GM19467 (cell line): ENCODE measurements at regions not wholly inside any gene's neighbourhood (a gene's known extent, or its start where the extent isn't known, plus 50 kb on each side); places are given as distances from the start of the nearest gene placed in this dataset.
"Not testable (repeated sequence)": the region's sequence is repeated elsewhere in the genome, so short reads cannot be mapped to it uniquely, and the experiment has no call there.

Experiments used
- ATAC-seq: cut with Tn5 transposase; IDR thresholded peaks from one replicate; pipeline ENCODE4 v1.9.1; 2021; ENCODE audit warnings: mild to moderate bottlenecking, moderate library complexity; ENCODE audit not compliant: unreplicated experiment

GRCh38 chr2:156769802-156770201, 333.6 kb downstream of the GPD2 start:
- ATAC-seq = no peak

DNA sequence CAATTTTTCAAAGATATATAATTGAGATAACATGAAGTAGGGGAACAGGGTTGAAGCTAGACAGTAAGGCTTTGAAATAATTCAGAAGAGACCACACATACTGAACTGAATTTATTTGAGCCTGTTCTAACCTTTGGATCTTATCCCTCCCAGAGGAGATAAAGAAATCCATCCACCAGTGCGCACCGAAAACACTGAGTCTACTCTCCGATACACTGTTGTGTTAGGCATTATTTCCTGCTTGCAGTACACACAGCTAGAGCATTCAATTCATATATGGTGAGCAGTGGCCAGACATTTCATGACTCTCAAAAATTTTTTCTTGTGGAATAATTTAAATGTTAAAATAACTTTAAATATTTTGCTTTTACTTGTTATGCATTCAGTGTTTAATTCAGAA, 342.7 kb downstream of the GPD2 start:
- ATAC-seq = no peak

DNA sequence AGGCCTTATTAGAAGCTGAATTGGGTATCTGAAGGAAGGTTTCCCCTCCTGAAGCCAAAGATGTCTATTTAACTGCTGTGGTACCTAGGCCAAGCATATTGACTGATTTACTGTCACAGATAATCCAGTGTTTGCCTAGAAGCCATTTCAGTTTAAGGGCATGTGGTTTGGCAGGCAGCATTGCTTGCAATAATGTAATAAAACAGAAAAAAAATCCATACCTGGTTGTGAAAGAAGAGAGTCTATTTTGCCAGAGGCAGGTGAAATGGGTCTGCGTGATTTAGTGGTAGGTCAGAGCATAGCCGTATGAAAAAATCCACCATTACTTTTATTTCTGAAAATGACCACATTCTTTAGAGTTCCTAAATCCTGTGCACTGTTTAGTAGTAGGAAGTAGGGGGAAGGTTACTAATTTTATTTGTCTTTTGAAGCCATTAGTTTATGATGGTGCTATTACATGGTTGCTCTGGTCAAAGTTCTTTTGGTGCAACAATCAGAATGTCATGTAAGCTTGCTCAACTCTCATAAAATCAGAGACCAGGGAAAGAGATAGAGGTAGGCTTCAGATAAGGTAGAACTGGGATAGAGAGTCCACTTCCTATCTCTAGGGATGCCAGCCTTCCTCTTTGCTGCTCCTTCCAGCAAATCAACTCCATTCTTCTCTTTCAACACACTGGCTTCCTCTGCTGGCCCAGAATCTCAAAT, 343.4 kb downstream of the GPD2 start:
- no peak for ATAC-seq

DNA sequence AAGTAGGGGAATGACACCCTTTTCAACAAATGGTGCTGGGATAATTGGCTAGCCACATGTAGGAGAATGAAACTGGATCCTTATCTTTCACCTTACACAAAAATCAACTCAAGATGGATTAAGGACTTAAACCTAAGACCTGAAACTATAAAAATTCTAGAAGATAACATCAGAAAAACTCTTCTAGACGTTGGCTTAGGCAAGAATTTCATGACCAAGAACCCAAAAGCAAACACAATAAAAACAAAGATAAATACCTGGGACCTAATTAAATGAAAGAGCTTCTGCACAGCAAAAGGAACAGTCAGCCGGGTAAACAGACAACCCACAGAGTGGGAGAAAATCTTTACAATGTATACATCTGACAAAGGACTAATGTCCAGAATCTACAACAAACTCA, 345.5 kb downstream of the GPD2 start:
- ATAC-seq = not testable (repeated sequence)

DNA sequence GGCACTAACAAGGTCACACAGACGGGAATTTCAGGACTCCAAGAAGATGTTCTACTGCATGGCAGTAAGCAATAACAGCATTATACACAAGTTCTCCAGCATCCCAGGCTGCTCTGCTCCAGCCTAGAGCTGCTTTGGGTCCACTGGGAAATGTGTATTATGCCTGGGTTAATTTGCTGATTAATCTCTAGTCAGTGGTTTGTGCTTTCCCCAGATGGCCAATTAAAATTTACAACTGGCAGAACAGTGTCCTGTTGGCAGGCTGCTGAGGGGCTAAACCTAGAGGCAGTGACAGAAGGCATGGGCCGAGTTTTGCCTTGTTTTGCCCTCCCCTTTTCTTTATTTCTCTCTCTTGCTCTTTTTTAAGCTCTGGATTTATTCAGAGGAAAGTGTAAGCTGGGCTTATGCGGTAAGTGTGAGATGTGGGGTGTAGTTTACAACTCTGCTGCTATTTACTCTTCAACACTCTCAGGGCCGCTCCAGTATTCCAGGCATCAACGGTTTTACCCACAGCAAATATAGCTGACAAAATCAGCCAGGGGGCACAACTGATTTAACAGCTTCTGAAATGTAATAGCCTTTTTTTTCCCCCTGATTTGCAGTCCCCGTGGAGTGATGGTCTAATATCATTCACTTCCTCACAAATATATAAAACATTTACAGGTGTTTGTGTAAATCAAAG, 348.0 kb downstream of the GPD2 start:
- ATAC-seq = no peak

DNA sequence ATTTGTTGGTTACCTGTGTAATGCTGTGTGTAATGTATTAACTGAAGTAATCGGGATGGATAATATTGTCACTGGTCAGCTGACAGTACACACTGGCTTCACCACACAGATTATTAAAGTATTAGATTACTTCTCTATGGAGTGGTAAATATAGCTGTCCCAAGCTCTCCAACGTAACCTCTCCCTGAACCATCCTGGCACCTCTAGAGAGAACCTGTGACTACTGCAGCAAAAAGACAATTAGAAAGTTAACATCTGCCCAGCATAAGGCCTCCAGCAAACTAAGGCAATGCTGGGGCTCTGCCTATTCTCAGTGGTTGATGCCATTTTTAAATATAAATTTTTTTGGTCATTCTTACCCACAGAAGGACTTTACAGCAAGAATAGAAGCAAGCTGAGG, 351.3 kb downstream of the GPD2 start:
- no peak for ATAC-seq

DNA sequence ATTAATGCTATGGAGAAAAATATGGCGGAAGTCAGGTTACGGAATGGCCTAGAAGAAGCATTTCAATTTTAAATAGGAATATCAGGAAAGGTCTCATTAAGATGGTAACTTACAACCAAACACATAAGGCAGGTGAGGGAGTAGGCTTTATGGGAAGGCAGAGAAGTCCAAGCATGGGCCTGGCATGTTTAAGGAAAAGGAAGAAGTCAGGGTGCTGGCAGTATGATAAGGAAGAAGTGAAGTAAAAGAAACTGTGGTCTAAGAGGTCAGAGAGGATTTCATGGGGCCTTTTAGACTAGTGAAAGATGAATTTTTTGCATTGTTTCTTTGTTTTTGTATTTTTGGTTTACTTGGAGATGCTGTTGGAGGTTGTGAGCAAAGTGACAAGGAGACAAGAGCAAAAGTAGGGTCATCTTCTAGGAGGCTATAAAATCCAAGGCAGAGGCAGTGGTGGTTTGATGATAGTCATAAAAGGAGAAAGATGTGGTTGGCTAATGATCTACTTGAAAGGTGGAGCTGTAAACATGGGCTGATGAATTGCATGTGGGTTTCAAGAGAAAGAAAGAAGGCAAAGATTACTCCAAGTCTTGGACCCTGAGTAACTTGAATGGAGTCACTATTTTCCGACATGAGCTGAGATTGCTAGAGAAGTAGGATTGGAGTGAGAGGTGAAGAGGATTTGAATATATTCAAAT, 354.3 kb downstream of the GPD2 start:
- ATAC-seq = no peak

- no peak for ATAC-seq
Measured at GRCh38 chr2:156792242-156792840, 356.2 kb downstream of the GPD2 start.

DNA sequence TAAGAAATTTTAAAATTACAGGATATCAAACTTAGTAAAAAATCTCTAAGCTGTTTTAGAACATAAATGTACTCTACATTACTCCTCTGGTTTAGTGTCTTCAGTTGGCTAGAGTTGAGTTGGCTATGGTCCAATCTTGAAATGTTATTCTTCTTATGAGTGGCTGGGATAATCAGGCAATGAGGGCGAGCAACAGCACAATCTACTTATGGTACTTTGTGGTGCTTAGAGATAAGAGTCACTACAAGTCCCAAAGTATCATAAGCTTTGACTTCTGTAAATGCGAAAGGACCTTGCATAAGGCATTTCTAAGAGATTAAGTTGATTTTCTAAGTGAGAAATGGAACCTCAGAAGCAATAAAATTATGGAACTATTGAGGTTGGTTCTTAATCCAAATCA, 361.7 kb downstream of the GPD2 start:
- no peak for ATAC-seq

DNA sequence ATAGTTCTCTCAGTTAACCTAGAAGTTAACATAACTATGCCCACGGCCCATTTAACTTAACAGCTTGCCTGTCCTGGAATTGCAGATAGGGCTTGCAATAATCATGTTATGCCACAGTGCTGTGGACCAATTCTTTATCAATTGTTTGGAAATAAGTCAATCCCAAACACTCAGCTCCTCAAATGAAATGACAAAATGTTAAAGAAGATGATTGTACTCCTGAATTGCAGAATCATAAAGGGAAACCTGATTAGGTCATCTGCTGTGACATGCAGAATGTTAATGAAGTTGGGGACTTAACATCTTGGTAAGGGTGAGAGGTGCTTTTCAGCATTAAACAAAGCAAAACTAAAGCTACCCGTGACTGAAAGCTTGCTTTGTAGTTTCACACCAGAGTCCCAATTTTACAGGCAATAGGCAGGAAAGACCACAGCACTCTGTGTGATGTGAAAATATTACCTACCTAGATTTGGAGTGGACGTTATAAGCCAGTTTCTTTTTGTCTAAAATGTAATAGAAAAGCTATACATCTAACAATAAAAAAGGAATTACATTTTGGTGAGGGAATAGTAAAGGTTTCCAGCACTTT, 364.0 kb downstream of the GPD2 start:
- ATAC-seq = no peak

DNA sequence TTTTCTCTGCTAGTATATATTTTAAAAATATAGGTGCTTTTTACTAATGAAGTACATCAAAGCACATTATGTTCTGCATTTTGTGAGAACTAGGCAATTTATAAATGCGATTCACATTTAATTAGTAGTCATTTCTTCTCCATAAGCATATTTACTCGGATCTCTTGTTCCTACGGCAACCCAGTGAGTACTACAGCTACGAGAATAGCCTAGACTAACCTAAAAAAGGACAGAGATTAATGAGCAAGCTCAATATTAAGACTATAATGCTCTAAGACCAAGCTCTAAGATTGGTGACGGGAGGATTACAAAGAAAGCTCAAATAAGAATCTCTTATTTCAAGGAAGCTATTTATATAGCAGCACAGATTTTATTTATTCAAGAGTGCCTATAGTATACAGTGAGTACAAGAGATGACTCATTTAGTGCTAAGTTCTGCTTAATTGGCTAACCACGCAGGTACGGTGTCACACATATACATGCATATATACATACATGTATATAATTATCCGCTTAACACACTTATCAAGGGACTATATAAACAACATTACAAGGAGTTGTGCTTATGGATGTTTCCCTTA, 364.7 kb downstream of the GPD2 start:
- ATAC-seq = no peak

DNA sequence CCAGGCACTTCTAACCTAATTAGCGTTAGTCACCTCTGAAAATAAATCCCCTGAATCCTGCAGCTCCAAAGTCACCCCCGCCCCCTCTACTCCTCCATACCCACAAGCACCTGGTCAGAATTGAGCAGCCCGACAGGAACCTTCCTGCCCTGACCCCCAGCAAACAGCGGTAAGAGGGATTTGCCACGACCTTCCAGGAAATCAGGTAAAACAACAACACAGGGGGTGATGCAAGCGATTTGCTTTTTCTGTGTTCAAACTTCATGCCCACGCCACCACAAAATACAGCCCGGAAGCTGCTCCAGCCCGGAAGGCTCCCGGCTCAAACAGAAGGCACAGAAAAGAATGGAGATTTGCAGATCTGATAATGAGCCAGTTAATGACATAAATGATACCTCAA, 367.1 kb downstream of the GPD2 start:
- ATAC-seq = no peak

- ATAC-seq = no peak
Measured at GRCh38 chr2:156803967-156804366, 367.8 kb downstream of the GPD2 start.

DNA sequence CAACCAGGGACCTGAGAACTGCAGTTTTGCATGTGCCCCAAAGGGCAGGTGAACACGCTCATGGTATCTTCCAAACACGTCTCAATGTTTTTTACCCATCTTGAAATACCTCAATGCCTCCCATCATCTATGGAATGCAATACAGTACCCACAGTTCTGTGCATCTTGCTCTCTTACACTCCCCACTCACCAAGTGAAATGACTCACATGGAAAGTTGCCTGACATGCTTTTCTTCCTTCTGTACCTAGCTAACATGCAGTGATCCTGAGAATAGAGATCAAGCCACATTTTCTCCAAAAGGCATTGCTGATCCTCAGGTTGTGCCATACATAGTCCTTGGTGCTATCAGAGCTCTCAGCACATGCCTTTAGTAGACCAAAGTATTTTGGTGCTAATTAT, 373.9 kb downstream of the GPD2 start:
- ATAC-seq = no peak

DNA sequence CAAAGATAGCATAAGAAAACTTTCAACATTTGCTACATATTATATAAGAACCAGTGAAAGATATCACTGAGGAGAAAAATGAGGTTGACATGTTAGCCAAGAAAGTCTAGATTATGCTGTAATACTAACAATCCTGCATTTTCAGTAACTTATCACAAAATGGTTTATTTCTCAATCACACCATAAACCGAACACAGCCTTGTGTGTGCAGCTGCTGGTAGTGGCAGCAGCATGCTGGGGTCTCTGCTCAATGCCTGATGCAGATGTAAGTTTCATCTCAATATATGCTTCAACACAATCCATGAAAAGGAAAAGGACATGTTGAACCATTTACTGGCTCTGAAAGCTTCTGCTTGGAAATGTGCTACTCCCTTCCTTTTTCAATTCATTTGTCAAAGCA, 376.3 kb downstream of the GPD2 start:
- no peak for ATAC-seq

DNA sequence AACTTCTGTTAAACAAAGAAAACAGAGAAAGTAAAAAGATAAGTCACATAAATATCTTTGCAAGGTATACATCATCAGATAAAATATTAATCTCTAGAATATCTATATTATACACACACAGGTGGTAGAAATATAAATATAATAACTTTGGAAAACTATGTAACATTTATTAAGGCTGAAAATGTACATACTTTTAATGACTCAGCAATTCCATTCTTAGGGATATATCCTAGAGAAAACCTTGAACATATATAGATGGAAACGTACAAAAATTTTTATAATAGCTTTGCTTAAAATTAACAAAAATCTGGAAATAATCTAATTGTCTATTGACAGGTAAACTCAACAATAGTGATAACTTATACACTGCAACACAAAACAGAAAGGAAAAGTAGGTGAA, 381.3 kb downstream of the GPD2 start:
- no peak for ATAC-seq

DNA sequence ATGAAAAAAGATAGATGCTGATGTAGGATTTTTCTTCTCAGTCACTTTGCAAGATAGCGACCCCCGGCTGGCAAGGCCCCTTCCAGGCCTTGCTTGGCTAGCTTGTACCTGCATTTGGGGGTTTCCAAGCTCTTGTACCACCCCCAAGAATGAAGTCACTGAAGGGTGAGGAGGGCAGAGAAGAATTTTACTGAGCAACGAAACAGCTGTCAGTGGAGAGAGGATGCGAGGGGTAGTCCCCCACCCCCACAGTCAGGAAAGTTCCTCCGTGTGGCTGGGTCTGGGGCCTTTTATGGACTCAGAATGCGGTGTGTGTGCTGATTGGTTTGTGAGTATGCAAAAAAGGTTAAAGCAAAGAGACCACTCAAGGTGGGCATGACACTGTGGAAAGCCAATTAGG, 382.0 kb downstream of the GPD2 start:
- no peak for ATAC-seq

DNA sequence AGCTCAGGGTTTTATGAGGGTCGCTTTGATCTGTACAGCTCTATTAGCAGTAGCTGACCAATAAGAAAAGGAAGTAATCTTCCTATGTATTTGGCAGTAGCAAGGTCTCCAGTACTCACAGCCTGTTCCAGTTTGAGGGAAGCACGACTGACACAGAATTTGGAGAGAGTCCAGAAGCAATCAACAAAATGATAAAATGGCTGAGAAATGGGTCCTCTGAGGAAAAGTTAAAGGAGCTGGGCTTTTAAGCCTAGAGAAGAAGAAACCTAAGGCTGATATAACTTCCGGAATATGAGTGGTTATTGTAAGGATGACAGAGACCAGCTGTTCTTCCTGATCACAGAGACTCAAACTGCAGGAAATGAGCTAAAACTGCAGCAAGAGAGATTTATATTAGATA, 382.8 kb downstream of the GPD2 start:
- no peak for ATAC-seq

DNA sequence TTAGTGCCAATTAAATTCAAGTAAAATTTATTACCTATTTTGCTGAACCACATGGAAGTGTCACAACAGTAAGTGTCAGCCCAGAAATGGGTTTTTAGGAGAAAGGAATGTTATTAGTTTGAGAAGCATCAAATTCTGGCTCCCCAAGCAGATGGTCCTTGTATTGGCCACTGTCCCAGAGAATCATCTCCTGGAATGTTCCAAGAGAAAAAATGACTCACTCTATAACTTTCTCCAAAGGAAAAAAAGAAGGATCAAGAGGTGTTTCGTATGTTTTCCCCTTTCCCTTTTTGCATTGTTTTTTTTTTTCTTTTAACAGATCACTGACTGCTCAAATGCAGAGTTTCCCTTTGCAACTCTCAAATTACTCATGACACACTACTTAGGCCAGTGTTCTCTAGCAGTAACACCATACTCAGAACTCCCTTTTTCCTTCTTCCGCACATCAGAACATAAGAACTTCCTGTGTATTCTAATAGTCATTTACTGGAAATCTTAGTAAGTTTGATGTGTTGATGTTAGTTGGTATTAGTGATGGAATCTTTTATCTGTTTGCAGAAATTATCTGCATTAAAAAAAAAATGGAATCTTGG, 390.3 kb downstream of the GPD2 start:
- no peak for ATAC-seq

GRCh38 chr2:156834431-156834830, 398.3 kb downstream of the GPD2 start:
- ATAC-seq = no peak
